OCI-LY7 (cell line): ENCODE measurements at regions not wholly inside any gene's neighbourhood (a gene's known extent, or its start where the extent isn't known, plus 50 kb on each side); places are given as distances from the start of the nearest gene placed in this dataset.

Source experiments
- BruUV-seq: library from RNA; stranded (reverse); fragments of 400-500 nt; replicated peaks from 2 replicates; lab custom pipeline; 2021; lab: Mats Ljungman, UMichigan
- CTCF ChIA-PET: fragments of 300-600 bp; sonication (Branson Sonifier 250); formaldehyde crosslinking; loops from one replicate; lab custom pipeline; 2022; ENCODE audit warnings: antibody characterized with exemption; ENCODE audit not compliant: unreplicated experiment; lab: Charles Lee
- POLR2A ChIA-PET: fragments of 300-600 bp; sonication (Branson Sonifier 250); formaldehyde crosslinking; loops from one replicate; lab custom pipeline; 2022; ENCODE audit warnings: antibody characterized with exemption; lab: Charles Lee
- DNase-seq: peaks from one replicate; pipeline ENCODE4 v3.0.0-alpha.2; 2015; ENCODE audit warnings: low spot score
- H2AFZ ChIP-seq: fragments of 200-600 bp; sonication (generic), shearing (Covaris generic); 2 replicates; pipeline ENCODE4 v1.6.1; 2014; ENCODE audit warnings: mild to moderate bottlenecking, antibody characterized with exemption, low read length, moderate library complexity
- H3K27ac ChIP-seq: fragments of 200-600 bp; sonication (generic); 2 replicates; pipeline ENCODE4 v1.5.1; 2014; ENCODE audit warnings: mixed run types, low read depth, mild to moderate bottlenecking, moderate library complexity, low read length, inconsistent platforms; ENCODE audit not compliant: poor library complexity, severe bottlenecking
- H3K36me3 ChIP-seq: fragments of 200-600 bp; sonication (generic); 2 replicates; pipeline ENCODE4 v1.6.1; 2014; ENCODE audit warnings: mild to moderate bottlenecking, antibody characterized with exemption, low read length, moderate library complexity, mixed read lengths; ENCODE audit not compliant: insufficient read depth
- H3K4me1 ChIP-seq: fragments of 200-600 bp; sonication (generic); 2 replicates; pipeline ENCODE4 v1.5.1; 2014; ENCODE audit warnings: mild to moderate bottlenecking, low read length; ENCODE audit not compliant: insufficient read depth, poor library complexity, severe bottlenecking
- H3K4me2 ChIP-seq: fragments of 200-600 bp; sonication (generic); 2 replicates; pipeline ENCODE4 v1.6.1; 2014; ENCODE audit warnings: mild to moderate bottlenecking, low read length
- H3K4me3 ChIP-seq: fragments of 200-600 bp; sonication (generic); 2 replicates; pipeline ENCODE4 v1.5.1; 2014; ENCODE audit warnings: mild to moderate bottlenecking, low read depth, low read length; ENCODE audit not compliant: poor library complexity, severe bottlenecking
- H3K79me2 ChIP-seq: fragments of 200-600 bp; sonication (generic); 2 replicates; pipeline ENCODE4 v1.6.1; 2016; ENCODE audit warnings: low read depth, mild to moderate bottlenecking, low read length, moderate library complexity, mixed read lengths; ENCODE audit not compliant: insufficient read depth
- H3K9me2 ChIP-seq: fragments of 200-600 bp; sonication (generic); 2 replicates; pipeline ENCODE4 v1.6.1; 2016; ENCODE audit warnings: mild to moderate bottlenecking, low read length, mixed read lengths; ENCODE audit not compliant: insufficient read depth
- H3K9me3 ChIP-seq: fragments of 200-600 bp; sonication (generic); 2 replicates; pipeline ENCODE4 v1.6.1; 2014; ENCODE audit warnings: mild to moderate bottlenecking, mixed run types, low read length, mixed read lengths
- H4K20me1 ChIP-seq: fragments of 200-600 bp; sonication (generic); 2 replicates; pipeline ENCODE4 v1.6.1; 2014; ENCODE audit warnings: mild to moderate bottlenecking, antibody characterized with exemption, low read length, moderate library complexity, mixed read lengths; ENCODE audit not compliant: insufficient read depth
- CTCF ChIP-seq: fragments of 200-600 bp; sonication (generic); conservative IDR thresholded peaks from 2 replicates; pipeline ENCODE4 v1.5.1; 2014; ENCODE audit warnings: mild to moderate bottlenecking, antibody characterized with exemption, low read length, moderate library complexity, mixed read lengths
- EZH2phosphoT487 ChIP-seq: fragments of 200-600 bp; sonication (generic); IDR thresholded peaks from 2 replicates; pipeline ENCODE4 v1.6.1; 2018; ENCODE audit warnings: low read depth, borderline replicate concordance, mild to moderate bottlenecking, mixed run types, antibody characterized with exemption, low read length, moderate library complexity, mixed read lengths
- intact Hi-C: fragments of 100-400 bp; cut with micrococcal nuclease; formaldehyde crosslinking; loops from one replicate; pipeline ENCODE4 v1.10.0; 2022; ENCODE audit not compliant: unreplicated experiment

DNA sequence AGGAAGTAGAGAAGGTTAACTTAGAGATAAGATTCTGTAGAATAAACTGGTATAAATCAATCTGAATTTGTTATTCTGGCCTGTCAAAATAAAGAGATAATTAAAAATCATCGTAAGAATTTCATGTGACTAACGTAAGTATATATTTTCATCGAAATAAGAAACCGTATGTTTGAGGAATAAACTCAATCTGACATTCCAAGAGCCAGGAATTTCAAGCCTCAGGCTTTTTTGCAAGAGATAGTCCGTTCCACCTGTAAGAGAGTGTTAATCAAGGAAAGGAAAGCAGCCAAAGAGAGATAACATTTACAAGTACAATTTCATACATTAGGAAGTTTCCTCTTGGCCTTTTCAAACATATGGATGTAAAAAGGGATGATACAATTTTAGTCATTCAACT lies 701.5 kb downstream of the CBLN2 start:
- Histone ChIP-seq H3K27ac (no peak overlapping the region), H3K9me3 (no peaks in the 10 kb centered on the region), H3K4me3 (no peak overlapping the region), H3K36me3 (no peaks in the 10 kb centered on the region), H3K79me2 (no peaks in the 10 kb centered on the region), H4K20me1 (no peaks in the 10 kb centered on the region), H2AFZ (no peak overlapping the region), H3K4me2 (no peak overlapping the region), H3K4me1 (no peaks in the 10 kb centered on the region), H3K9me2 (no peaks in the 10 kb centered on the region)
- no TSS peak for BruUV-seq
- DNase-seq, result no peak
- intact Hi-C loops, result no loop called here
- POLR2A ChIA-PET, result no interaction called here
- CTCF ChIA-PET, result no interaction called here
- TF ChIP-seq EZH2phosphoT487 (no peak), CTCF (no peak)

DNA sequence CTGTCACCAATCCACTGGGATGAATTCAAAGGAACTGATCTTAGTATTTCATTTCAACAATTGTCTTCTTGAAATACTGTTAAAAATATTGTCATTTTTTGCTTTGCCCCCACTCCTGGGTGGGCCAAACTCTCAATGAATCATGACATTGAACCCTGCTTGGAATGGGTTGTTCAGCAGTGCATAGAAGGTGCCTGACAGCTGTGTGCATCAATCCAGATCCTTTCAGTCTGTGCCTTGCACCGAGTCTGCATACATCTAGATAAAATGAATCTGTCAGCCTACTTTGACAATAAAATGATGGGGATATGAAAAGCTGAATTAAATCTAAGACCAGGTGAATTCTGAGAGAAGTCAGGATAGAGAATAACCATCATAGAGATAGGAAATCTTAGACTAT lies 706.6 kb downstream of the CBLN2 start:
- no TSS peak for BruUV-seq
- H3K9me2 ChIP-seq, result no peaks in the 10 kb centered on the region
- no peak overlapping the region for H3K4me2 ChIP-seq
- CTCF ChIA-PET, result no interaction called here
- POLR2A ChIA-PET, result no interaction called here
- no peaks in the 10 kb centered on the region for H3K79me2 ChIP-seq
- no peak for TF ChIP-seq EZH2phosphoT487
- no peak for TF ChIP-seq CTCF
- H3K27ac ChIP-seq, result no peak overlapping the region
- no peak overlapping the region for H2AFZ ChIP-seq
- no peaks in the 10 kb centered on the region for H3K4me1 ChIP-seq
- no peaks in the 10 kb centered on the region for H3K36me3 ChIP-seq
- H3K4me3 ChIP-seq, result no peak overlapping the region
- H3K9me3 ChIP-seq, result no peaks in the 10 kb centered on the region
- H4K20me1 ChIP-seq, result no peaks in the 10 kb centered on the region
- intact Hi-C loops, result no loop called here
- no peak for DNase-seq

- Histone ChIP-seq H3K79me2 (no peaks in the 10 kb centered on the region), H3K9me2 (no peaks in the 10 kb centered on the region), H3K4me1 (no peaks in the 10 kb centered on the region), H3K9me3 (no peaks in the 10 kb centered on the region), H3K4me2 (no peak overlapping the region), H4K20me1 (no peaks in the 10 kb centered on the region), H3K36me3 (no peaks in the 10 kb centered on the region), H2AFZ (no peak overlapping the region), H3K4me3 (no peak overlapping the region), H3K27ac (no peak overlapping the region)
- ChIA-PET CTCF (no interaction called here), POLR2A (no interaction called here)
- TF ChIP-seq CTCF, result no peak
- no peak for TF ChIP-seq EZH2phosphoT487
- BruUV-seq, result no TSS peak
- DNase-seq, result no peak
- intact Hi-C loops, result no loop called here
These were observed 711.1 kb downstream of the CBLN2 start for GRCh38 chr18:71832946-71833617.
